ENCODE measurements at regions not wholly inside any gene's neighbourhood (a gene's known extent, or its start where the extent isn't known, plus 50 kb on each side); places are given as distances from the start of the nearest gene placed in this dataset.

DNA sequence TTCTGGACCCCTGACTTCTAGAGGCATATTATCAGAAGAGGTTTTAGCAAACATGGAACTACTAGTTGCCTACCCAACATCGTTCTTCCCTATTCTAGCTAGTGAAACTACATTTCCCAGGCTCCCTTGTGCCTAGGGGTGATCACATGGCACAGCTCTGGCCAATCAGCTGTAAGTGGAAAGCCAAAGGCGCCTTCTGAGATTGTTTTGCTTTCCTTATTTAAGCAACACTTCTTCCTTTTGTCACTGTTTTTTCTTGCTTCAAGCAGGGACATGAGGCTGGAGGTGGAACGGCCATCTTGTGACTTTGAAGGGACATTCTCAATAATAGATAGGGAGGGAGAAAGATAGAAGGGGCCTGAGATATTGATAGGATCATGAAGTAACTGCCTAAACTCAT is 136.7 kb downstream of the ZNF664 start:
- TF ChIP-seq, protein P1, sequence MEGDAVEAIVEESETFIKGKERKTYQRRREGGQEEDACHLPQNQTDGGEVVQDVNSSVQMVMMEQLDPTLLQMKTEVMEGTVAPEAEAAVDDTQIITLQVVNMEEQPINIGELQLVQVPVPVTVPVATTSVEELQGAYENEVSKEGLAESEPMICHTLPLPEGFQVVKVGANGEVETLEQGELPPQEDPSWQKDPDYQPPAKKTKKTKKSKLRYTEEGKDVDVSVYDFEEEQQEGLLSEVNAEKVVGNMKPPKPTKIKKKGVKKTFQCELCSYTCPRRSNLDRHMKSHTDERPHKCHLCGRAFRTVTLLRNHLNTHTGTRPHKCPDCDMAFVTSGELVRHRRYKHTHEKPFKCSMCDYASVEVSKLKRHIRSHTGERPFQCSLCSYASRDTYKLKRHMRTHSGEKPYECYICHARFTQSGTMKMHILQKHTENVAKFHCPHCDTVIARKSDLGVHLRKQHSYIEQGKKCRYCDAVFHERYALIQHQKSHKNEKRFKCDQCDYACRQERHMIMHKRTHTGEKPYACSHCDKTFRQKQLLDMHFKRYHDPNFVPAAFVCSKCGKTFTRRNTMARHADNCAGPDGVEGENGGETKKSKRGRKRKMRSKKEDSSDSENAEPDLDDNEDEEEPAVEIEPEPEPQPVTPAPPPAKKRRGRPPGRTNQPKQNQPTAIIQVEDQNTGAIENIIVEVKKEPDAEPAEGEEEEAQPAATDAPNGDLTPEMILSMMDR (conservative IDR thresholded peaks at IDR 0.05 in 1 of 2, IDR thresholded peaks at IDR 0.05 in 1 of 2; ENCODE audit: extremely low read depth in 1 of 2, insufficient read depth in 1 of 2, low read depth in 1 of 2, low read length in 2 of 2), result no peak
- no peak for TF ChIP-seq EZH2 (IDR thresholded peaks at IDR 0.05; ENCODE audit: borderline replicate concordance, low read length)

Measured in mammary epithelial cell (primary cell).